Eye (tissue), 1 donor: ENCODE measurements at regions not wholly inside any gene's neighbourhood (a gene's known extent, or its start where the extent isn't known, plus 50 kb on each side); places are given as distances from the start of the nearest gene placed in this dataset.

Experiments used
- DNase-seq: peaks from one replicate; pipeline ENCODE4 v3.0.0-alpha.2; 2015

DNA sequence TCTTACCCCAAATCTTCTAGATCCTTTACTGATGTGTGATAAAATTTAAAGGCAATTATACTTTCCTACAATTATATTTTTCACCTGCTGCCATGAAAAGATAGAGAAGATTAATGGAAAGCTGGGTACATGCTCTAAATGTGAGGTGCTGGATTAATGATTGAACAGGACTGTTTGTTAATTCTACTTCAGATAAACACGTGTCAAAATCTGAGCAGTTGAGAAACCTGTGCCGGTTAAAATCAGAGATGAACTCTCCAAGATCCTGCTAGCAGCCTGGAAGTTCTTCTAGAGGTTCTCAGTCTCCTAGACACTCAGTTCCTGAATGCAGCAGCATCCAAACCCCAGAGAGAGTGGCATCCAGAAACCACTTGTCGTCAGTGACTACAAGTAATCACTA, 69.2 kb downstream of the INHBA start:
- no peak for DNase-seq

- no peak for DNase-seq
Observed at GRCh38 chr7:41630741-41631140, 72.1 kb downstream of the INHBA start.

- DNase-seq, result no peak
Observed at GRCh38 chr7:41629711-41630111, 73.2 kb downstream of the INHBA start.

GRCh38 chr7:41628901-41629300, 74.0 kb downstream of the INHBA start:
- DNase-seq, result no peak

DNA sequence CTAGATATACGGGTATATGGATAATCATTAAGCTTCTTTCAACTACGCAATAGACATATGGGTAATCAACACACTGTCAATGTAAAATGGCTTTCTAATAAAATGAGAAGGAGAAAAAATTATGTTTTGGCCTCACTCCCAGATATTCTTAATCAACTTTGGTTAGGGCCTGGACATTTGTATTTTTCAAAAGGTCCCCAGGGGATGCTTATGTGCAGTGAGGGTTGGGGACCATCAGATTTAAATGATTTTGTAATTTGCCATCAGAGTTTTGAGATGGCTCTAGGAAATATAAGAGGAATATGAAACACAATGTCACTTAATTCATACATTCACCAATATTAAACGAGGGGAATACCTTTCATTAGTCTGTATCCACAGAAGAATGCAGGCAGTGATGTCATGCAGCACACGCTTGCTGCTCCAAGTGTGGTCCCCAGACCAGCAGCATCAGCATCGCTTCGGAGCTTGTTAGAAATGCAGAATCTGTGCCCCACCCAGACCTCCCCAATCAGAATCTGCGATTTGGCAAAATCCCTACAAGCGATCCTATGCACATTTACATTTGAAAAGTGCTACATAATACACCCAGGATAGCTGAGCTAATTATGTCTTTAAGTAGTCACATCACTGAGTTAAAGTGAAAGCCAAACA, 75.1 kb downstream of the INHBA start:
- no peak for DNase-seq

- no peak for DNase-seq
Observed at GRCh38 chr7:41624818-41625217, 78.1 kb downstream of the INHBA start.

- no peak for DNase-seq
Observed at GRCh38 chr7:41621953-41622831, 80.7 kb downstream of the INHBA start.

- no peak for DNase-seq
Observed at GRCh38 chr7:41617987-41618386, 84.9 kb downstream of the INHBA start.

DNA sequence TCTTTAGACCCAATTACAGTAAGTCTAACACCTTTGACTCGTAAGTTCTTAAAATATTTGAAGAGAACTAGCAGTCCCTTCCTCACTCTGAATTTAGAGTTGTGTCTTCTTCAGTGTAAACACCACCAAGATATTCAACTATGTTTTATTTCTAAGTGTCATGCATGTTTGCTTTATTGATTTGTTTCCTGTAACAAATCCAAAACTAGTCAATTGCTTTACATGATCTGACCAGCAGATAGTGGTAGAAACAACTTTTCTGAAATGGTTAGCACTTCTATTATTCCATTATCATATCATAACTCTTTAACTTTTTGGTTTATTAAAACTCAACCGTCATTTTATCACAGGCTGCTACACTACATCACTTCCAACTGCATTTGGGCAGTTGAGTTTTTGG, 90.1 kb downstream of the INHBA start:
- DNase-seq, result no peak

- DNase-seq, result no peak
Observed at GRCh38 chr7:41612386-41612785, 90.5 kb downstream of the INHBA start.

- no peak for DNase-seq
Observed at GRCh38 chr7:41608447-41608846, 94.4 kb downstream of the INHBA start.

DNA sequence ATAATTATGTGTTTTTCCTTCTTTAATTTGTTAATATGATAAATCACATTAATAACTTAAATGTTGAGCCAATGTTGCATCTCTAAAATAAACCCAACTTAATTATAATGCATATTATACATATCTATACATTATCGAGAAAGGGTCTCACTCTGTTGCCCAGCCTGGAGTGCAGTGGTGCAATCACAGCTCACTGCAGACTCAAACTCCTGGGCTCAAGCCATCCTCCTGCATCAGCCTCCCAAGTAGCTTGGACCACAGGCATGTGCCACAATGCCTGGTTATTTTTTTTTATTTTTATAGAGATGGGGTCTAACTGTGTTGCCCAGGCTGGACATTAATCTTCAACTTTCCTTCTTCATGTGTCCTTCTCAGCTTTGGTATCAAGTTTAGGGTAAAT, 98.9 kb downstream of the INHBA start:
- DNase-seq, result no peak

- no peak for DNase-seq
Observed at GRCh38 chr7:41599760-41600159, 103.1 kb downstream of the INHBA start.

- DNase-seq, result no peak
Observed at GRCh38 chr7:41592794-41593193, 110.1 kb downstream of the INHBA start.

DNA sequence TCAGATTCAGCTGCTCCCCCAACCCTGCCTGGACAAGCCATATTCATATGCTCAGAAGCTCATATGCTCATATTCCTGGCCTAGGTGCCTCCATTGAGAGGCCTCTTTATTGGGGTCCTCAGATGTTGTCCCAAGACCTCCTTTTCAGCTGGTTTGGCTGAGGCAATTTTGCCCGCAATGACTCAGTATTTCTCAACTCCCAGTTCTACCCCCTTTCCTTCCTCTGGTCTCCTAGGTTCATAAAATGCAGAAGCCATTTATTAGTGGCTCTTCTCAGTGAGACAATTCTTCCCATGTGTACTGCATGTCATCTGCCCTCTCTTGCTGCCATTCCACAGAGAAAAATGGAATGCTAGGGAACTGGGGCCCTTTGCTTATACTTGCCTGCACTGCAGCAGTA, 110.7 kb downstream of the INHBA start:
- no peak for DNase-seq

DNA sequence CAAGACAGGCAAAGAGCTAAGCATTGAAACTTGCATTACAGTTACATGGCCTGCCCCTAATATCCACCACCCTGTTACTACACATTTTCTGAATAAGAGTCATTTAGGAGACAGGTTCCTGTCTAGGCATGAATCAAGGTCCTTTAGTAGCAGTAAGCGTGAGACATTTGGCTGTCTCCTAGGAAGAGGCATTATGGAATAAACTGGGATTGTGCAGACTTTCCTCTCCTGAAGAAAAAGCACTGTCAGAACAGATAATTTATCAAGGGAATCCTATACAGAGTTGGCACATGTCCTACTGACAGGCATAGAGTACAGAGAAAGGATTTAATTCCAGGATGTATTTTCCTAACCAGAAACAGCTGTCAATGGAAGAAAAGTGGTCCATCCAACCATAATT, 111.9 kb downstream of the INHBA start:
- no peak for DNase-seq

DNA sequence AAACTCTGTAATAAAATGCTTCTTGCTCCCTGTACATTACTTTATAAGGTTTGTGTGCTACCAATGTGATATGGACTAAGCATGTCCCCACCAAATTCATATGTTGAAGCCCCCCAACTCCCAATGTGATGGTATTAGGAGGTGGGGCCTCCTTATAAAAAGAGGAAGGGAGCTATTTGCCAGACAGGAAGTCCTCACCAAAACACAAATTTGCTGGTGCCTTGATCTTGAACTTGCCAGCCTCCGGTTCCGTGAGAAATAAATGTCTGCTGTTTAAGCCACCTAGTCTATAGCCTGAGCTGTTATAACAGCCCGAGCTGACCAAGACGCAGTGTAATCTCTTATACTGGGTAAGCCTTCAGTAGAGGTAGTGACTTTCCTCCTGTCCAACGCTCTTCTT, 114.5 kb downstream of the INHBA start:
- no peak for DNase-seq

DNA sequence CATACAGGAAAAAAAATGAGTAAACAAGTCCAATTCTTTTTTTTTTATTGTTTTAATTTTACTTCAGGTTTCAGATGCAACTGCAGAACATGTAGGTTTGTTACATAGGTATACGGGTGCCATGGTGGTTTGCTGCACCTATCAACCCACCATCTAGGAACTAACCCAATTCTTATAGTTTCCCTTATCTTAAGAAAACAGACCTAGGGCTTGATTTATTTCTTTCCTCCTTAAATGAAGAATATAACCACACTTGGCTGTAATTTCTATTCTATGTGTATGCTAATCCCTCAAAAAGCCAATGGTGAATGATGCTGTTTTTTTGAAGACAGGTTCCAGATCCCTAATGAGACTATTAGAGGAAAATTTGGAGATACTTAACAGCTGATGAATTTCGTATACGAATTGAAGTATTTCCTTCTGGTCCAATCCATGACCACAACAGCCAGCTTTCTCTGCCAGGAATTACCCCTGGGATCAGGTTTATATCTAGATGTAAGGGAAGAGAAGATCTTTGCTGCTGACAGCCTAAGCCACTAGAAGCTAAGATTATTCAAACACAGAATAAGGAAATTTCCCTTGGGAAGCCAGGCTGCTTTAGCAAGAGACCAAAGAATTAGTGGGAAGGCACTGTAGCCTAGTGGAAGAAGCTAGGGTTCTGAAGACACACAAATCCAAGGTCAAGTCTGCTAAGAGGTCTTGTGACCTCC, 115.8 kb downstream of the INHBA start:
- no peak for DNase-seq

- DNase-seq, result no peak
Observed at GRCh38 chr7:41584746-41585145, 118.1 kb downstream of the INHBA start.

DNA sequence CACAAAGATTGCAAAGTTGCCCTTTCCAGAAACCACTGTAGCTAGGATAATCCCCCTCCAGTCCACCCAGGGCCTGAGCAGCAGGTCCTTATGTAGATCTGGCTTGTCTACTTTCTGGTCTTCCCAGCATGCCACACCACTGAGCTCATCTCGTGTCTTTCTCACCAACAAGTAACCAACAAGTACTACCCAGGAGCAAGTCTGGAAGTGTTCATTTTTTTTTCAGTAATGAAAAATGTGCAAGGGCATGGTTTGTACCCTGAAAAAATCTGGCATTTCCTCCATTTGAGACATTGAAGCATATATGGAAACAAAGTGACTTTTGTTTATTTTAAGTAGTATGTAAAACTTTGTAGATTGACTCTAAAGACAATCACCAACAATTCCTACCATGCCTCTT, 120.8 kb downstream of the INHBA start:
- DNase-seq, result no peak

GRCh38 chr7:41581041-41581440, 121.8 kb downstream of the INHBA start:
- no peak for DNase-seq

DNA sequence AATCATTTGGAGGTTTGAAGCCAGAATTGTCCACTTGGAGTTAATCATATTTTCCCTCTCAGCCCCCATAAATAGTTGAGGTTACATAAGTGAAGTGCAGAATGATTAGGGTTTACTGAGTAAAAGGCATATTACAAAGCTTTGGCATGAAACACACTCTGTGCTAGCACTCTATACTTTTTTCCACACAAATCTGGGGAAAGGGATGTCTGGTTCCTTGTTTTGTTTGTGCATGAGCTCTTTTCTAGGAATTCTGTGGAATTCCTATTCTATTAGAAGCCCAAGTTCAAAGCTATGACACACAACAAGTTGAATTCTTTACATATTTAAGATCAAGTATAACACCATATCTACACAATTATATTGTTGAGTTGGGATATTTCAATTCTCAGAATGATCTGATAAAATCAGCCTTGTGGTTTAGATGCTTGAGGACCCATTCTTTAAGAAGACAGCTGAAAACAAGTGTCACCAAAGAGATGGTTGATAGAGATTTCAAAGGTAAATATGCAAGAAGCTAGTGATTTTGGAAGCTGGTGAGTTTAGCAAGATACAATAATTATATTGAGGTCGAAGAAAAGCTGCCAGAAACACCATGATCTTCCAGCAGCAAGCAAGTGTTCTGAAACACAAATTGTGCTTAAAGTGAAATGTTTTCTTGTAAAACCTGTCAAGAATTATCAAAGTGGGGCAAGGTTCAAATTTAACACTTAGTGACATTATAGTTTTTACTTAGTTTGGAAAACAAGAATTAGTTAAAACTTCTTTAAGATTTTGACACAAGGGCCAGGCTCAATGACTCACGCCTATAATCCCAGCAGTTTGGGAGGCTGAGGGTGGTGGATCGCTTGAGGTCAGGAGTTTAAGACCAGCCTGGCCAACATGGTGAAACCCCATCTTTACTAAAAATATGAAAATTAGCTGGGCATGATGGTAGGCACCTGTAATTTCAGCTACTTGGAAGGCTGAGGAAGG, 122.6 kb downstream of the INHBA start:
- peak; percentile 13 for DNase-seq

DNA sequence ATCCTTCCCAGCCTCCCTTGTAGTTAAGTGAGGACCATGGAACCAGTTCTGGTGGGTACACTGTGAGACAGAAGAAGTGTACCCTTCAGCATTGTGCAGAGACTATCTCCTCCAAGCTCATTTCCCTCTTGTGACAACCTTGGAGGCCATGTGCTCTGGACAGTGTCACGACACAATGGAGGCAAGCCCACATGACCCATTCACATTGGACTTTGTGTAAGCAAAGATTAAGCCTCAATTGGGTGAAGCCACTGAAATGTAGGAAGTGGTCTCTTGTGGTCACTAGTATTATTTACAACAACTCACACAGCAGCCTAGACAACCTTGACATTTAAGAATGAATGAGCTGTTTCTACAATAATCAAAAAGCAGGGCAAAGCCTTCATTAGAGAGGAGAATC, 124.2 kb downstream of the INHBA start:
- no peak for DNase-seq
